HEK293 (cell line): ENCODE measurements at regions not wholly inside any gene's neighbourhood (a gene's known extent, or its start where the extent isn't known, plus 50 kb on each side); places are given as distances from the start of the nearest gene placed in this dataset.

Experiments
- CTCF ChIA-PET: fragments of 350-600 bp; formaldehyde crosslinking; extraction: SDS; loops from one replicate; lab custom pipeline; 2021; ENCODE audit warnings: antibody characterized with exemption; lab: Yijun Ruan, JAX
- POLR2A ChIA-PET: fragments of 300-600 bp; formaldehyde crosslinking; extraction: SDS; loops from one replicate; lab custom pipeline; 2020; ENCODE audit warnings: antibody characterized with exemption, inconsistent platforms; lab: Yijun Ruan, JAX
- H3K27ac ChIP-seq: fragments of 200-500 bp; sonication (Bioruptor generic); 2 replicates; pipeline ENCODE4 v1.5.1; 2014; ENCODE audit warnings: low read depth, low read length, control low read depth, inconsistent platforms; ENCODE audit errors: extremely low read depth
- H3K36me3 ChIP-seq, 2 experiments: fragments of 200-500 bp in 1 of 2; sonication (Bioruptor generic) in 1 of 2; 1 replicate in 1 of 2; 2 replicates in 1 of 2; pipeline ENCODE4 v1.5.1; 2014 to 2017; ENCODE audit warnings: inconsistent platforms in 2 of 2, low read length in 2 of 2; ENCODE audit not compliant: control insufficient read depth in 2 of 2, insufficient read depth in 1 of 2
- H3K4me1 ChIP-seq: fragments of 200-500 bp; sonication (Bioruptor generic); 2 replicates; pipeline ENCODE4 v1.5.1; 2014; ENCODE audit warnings: mild to moderate bottlenecking, low read length, inconsistent platforms; ENCODE audit not compliant: control insufficient read depth, insufficient read depth
- H3K4me3 ChIP-seq: 2 replicates; pipeline ENCODE4 v1.5.1; 2011; ENCODE audit warnings: low read depth, mild to moderate bottlenecking, control low read depth, low read length, moderate library complexity
- H3K9me3 ChIP-seq: fragments of 200-500 bp; sonication (Bioruptor generic); 2 replicates; pipeline ENCODE4 v1.5.1; 2014; ENCODE audit warnings: low read depth, low read length, inconsistent platforms; ENCODE audit not compliant: control insufficient read depth, insufficient read depth
- EGR2 ChIP-seq: fragments of 450-650 bp; formaldehyde crosslinking; IDR thresholded peaks from 2 replicates; pipeline ENCODE4 v1.5.1; 2016; ENCODE audit warnings: low read depth, missing biosample characterization, missing genetic modification characterization
- INSM2 ChIP-seq: fragments of 450-650 bp; formaldehyde crosslinking; IDR thresholded peaks from 2 replicates; pipeline ENCODE4 v1.5.1; 2016; ENCODE audit warnings: missing biosample characterization, missing genetic modification characterization
- KLF1 ChIP-seq: fragments of 450-650 bp; formaldehyde crosslinking; IDR thresholded peaks from 2 replicates; pipeline ENCODE4 v1.5.1; 2016; ENCODE audit warnings: missing biosample characterization, missing genetic modification characterization
- KLF9 ChIP-seq: fragments of 450-650 bp; formaldehyde crosslinking; IDR thresholded peaks from 2 replicates; pipeline ENCODE4 v1.5.1; 2016; ENCODE audit warnings: missing biosample characterization, missing genetic modification characterization, low read depth
- PBX3 ChIP-seq: sonication (generic); formaldehyde crosslinking; IDR thresholded peaks from 2 replicates; pipeline ENCODE4 v1.8.1; 2022; ENCODE audit warnings: mild to moderate bottlenecking, moderate library complexity, missing genetic modification reagents
- REST ChIP-seq: fragments of 450-650 bp; formaldehyde crosslinking; IDR thresholded peaks from 2 replicates; pipeline ENCODE4 v1.5.1; 2016; ENCODE audit warnings: missing biosample characterization, missing genetic modification characterization
- SCRT1 ChIP-seq: fragments of 450-650 bp; formaldehyde crosslinking; IDR thresholded peaks from 2 replicates; pipeline ENCODE4 v1.5.1; 2016; ENCODE audit warnings: missing biosample characterization, missing genetic modification characterization, borderline replicate concordance
- TRIM28 ChIP-seq: IDR thresholded peaks from 2 replicates; pipeline ENCODE4 v1.6.1; 2011; ENCODE audit warnings: low read length, control low read depth, borderline replicate concordance
- WT1 ChIP-seq: fragments of 450-650 bp; formaldehyde crosslinking; IDR thresholded peaks from 2 replicates; pipeline ENCODE4 v1.5.1; 2016; ENCODE audit warnings: missing biosample characterization, missing genetic modification characterization
- ZBTB26 ChIP-seq: fragments of 450-650 bp; formaldehyde crosslinking; optimal IDR thresholded peaks from 2 replicates; pipeline ENCODE3; 2016; ENCODE audit warnings: missing biosample characterization, mild to moderate bottlenecking, missing genetic modification characterization
- ZNF24 ChIP-seq: fragments of 450-650 bp; formaldehyde crosslinking; IDR thresholded peaks from 2 replicates; pipeline ENCODE4 v1.5.1; 2016; ENCODE audit warnings: missing biosample characterization, missing genetic modification characterization
- ZNF416 ChIP-seq: fragments of 450-650 bp; formaldehyde crosslinking; IDR thresholded peaks from 2 replicates; pipeline ENCODE4 v1.5.1; 2016; ENCODE audit warnings: missing biosample characterization, missing genetic modification characterization
- ZNF423 ChIP-seq: fragments of 450-650 bp; formaldehyde crosslinking; IDR thresholded peaks from 2 replicates; pipeline ENCODE4 v1.5.1; 2016; ENCODE audit warnings: missing biosample characterization, missing genetic modification characterization
- ZNF544 ChIP-seq: fragments of 450-650 bp; formaldehyde crosslinking; IDR thresholded peaks from 2 replicates; pipeline ENCODE4 v1.5.0; 2017; ENCODE audit warnings: missing biosample characterization, missing genetic modification characterization
- ZNF560 ChIP-seq: fragments of 450-650 bp; formaldehyde crosslinking; IDR thresholded peaks from 2 replicates; pipeline ENCODE4 v1.5.1; 2017; ENCODE audit warnings: missing biosample characterization, missing genetic modification characterization, borderline replicate concordance
- ZNF677 ChIP-seq: fragments of 450-650 bp; IDR thresholded peaks from 2 replicates; pipeline ENCODE4 v1.5.0; 2018; ENCODE audit warnings: missing biosample characterization, mild to moderate bottlenecking, missing genetic modification characterization, moderate library complexity
- ZSCAN4 ChIP-seq: fragments of 450-650 bp; formaldehyde crosslinking; IDR thresholded peaks from 2 replicates; pipeline ENCODE4 v1.5.1; 2017; ENCODE audit warnings: missing biosample characterization, missing genetic modification characterization

GRCh38 chr4:60840020-60840419 is 360.1 kb upstream of the ADGRL3 start (continued):
- TF ChIP-seq PBX3: no peak

GRCh38 chr4:60846678-60847077 is 353.4 kb upstream of the ADGRL3 start:
- CTCF ChIA-PET: no interaction called here
- H3K9me3 ChIP-seq: no peaks in the 10 kb centered on the region
- POLR2A ChIA-PET: interaction anchor here (0.8 kb wide), 1 partner anchor 1475 kb away, joined by 3 read pairs; no protein-coding TSS in a partner anchor
- H3K4me3 ChIP-seq: no peak overlapping the region
- no peak overlapping the region for H3K27ac ChIP-seq
- TF ChIP-seq TRIM28: no peak
- no peak for TF ChIP-seq ZNF677 (tag by site-specific recombination)
- TF ChIP-seq KLF9 (tag by site-specific recombination): no peak
- TF ChIP-seq INSM2 (tag by site-specific recombination): no peak
- no peak for TF ChIP-seq SCRT1 (tag by site-specific recombination)
- TF ChIP-seq ZNF24 (tag by site-specific recombination): no peak
- no peak for TF ChIP-seq ZNF544 (tag by site-specific recombination)
- no peak for TF ChIP-seq EGR2 (tag by site-specific recombination)
- TF ChIP-seq KLF1 (tag by site-specific recombination): no peak
- TF ChIP-seq ZNF560 (tag by site-specific recombination): no peak
- TF ChIP-seq ZNF423 (tag by site-specific recombination): no peak
- no peak for TF ChIP-seq WT1
- TF ChIP-seq REST (tag by site-specific recombination): no peak
- no peak for TF ChIP-seq ZSCAN4
- no peak for TF ChIP-seq ZNF416 (tag by site-specific recombination)
- no peak for TF ChIP-seq ZBTB26 (tag by site-specific recombination)
- no peaks in the 10 kb centered on the region for H3K4me1 ChIP-seq
- H3K36me3 ChIP-seq: no peaks in the 10 kb centered on the region
